RWPE2 (cell line): ENCODE measurements at regions not wholly inside any gene's neighbourhood (a gene's known extent, or its start where the extent isn't known, plus 50 kb on each side); places are given as distances from the start of the nearest gene placed in this dataset.

Source experiments
- ATAC-seq: fragments of 200-7000 bp; cut with Tn5 transposase; 3 replicates; pipeline ENCODE4 v1.9.1; 2021; ENCODE audit warnings: low read depth
- DNase-seq: peaks from one replicate; pipeline ENCODE4 v3.0.0-alpha.2; 2020; ENCODE audit warnings: low spot score
- H3K27ac ChIP-seq: fragments of 450-650 bp; 2 replicates; pipeline ENCODE4 v1.5.1; 2017; ENCODE audit warnings: mild to moderate bottlenecking; ENCODE audit not compliant: poor library complexity, severe bottlenecking
- H3K27me3 ChIP-seq: fragments of 250-450 bp; sonication (Bioruptor Pico); 2 replicates; pipeline ENCODE4 v1.5.1; 2021; ENCODE audit warnings: mild to moderate bottlenecking, moderate library complexity; ENCODE audit not compliant: insufficient read depth, poor library complexity, severe bottlenecking
- H3K36me3 ChIP-seq: fragments of 250-450 bp; sonication (Bioruptor Pico); 2 replicates; pipeline ENCODE4 v1.5.1; 2020; ENCODE audit warnings: low read depth, mild to moderate bottlenecking, moderate library complexity
- H3K4me1 ChIP-seq: fragments of 250-450 bp; sonication (Bioruptor Pico); 2 replicates; pipeline ENCODE4 v1.5.1; 2021; ENCODE audit warnings: mild to moderate bottlenecking, moderate library complexity; ENCODE audit not compliant: insufficient read depth, poor library complexity, severe bottlenecking
- H3K4me3 ChIP-seq: fragments of 250-450 bp; sonication (Bioruptor Pico); 2 replicates; pipeline ENCODE4 v1.5.1; 2021; ENCODE audit warnings: mild to moderate bottlenecking, moderate library complexity; ENCODE audit not compliant: severe bottlenecking
- H3K9me3 ChIP-seq: fragments of 250-450 bp; sonication (Bioruptor Pico); 2 replicates; pipeline ENCODE4 v1.5.1; 2021; ENCODE audit warnings: mild to moderate bottlenecking, moderate library complexity; ENCODE audit not compliant: severe bottlenecking
- CTCF ChIP-seq: fragments of 450-650 bp; IDR thresholded peaks from one replicate; pipeline ENCODE4 v1.5.1; 2017; ENCODE audit warnings: mild to moderate bottlenecking, moderate library complexity; ENCODE audit not compliant: poor library complexity, severe bottlenecking

GRCh38 chr6:8238773-8239683 lies 136.7 kb upstream of the EEF1E1 start:
- no peak for DNase-seq

DNA sequence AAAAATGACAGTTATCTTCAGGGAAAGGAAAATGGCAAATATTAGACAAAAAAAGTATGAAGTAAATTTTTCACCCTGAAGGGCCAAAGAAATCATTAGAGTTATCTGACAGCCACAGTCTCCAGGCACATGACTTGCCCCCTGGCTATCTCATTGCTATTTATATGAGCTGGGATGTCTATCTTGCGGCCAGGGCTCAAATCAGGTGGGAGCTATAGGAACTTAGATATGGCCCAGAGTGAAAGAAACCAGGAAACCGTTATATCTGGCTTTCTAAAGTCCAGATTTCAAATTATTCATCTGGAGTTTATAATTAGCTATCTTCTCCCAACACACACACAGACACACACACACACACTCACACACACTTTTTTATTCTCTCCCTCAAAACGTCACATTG lies 135.3 kb upstream of the EEF1E1 start:
- ATAC-seq = no peak
- Histone ChIP-seq H3K4me3 (no peak overlapping the region), H3K36me3 (no peaks in the 10 kb centered on the region), H3K27me3 (no peaks in the 10 kb centered on the region), H3K4me1 (no peaks in the 10 kb centered on the region), H3K9me3 (no peaks in the 10 kb centered on the region), H3K27ac (no peak overlapping the region)
- DNase-seq = no peak
- no peak for TF ChIP-seq CTCF

More at GRCh38 chr6:8238773-8239683, 136.7 kb upstream of the EEF1E1 start:
- Histone ChIP-seq H3K27me3 (no peaks in the 10 kb centered on the region), H3K9me3 (no peaks in the 10 kb centered on the region), H3K27ac (no peak overlapping the region), H3K4me1 (no peaks in the 10 kb centered on the region), H3K4me3 (no peak overlapping the region), H3K36me3 (no peaks in the 10 kb centered on the region)
- no peak for TF ChIP-seq CTCF
- no peak for ATAC-seq

GRCh38 chr6:8236956-8237355 lies 134.6 kb upstream of the EEF1E1 start:
- no peak overlapping the region for H3K4me3 ChIP-seq
- no peak overlapping the region for H3K27ac ChIP-seq
- H3K36me3 ChIP-seq = no peaks in the 10 kb centered on the region
- H3K4me1 ChIP-seq = no peaks in the 10 kb centered on the region
- DNase-seq (no peak), ATAC-seq (no peak)
- TF ChIP-seq CTCF = no peak
- H3K9me3 ChIP-seq = no peaks in the 10 kb centered on the region
- H3K27me3 ChIP-seq = no peaks in the 10 kb centered on the region

- DNase-seq (no peak), ATAC-seq (no peak)
- H3K27ac ChIP-seq = no peak overlapping the region
- H3K9me3 ChIP-seq = no peaks in the 10 kb centered on the region
- H3K4me3 ChIP-seq = no peak overlapping the region
- no peak for TF ChIP-seq CTCF
- no peaks in the 10 kb centered on the region for H3K36me3 ChIP-seq
- H3K27me3 ChIP-seq = no peaks in the 10 kb centered on the region
- H3K4me1 ChIP-seq = no peaks in the 10 kb centered on the region
Measured at GRCh38 chr6:8234321-8234720, 132.0 kb upstream of the EEF1E1 start.

GRCh38 chr6:8231956-8232355 lies 129.6 kb upstream of the EEF1E1 start:
- TF ChIP-seq CTCF = no peak
- no peaks in the 10 kb centered on the region for H3K9me3 ChIP-seq

More at GRCh38 chr6:8231956-8232355, 129.6 kb upstream of the EEF1E1 start:
- ATAC-seq (no peak), DNase-seq (no peak)
- Histone ChIP-seq H3K27me3 (no peaks in the 10 kb centered on the region), H3K36me3 (no peaks in the 10 kb centered on the region), H3K27ac (no peak overlapping the region), H3K4me3 (no peak overlapping the region), H3K4me1 (no peaks in the 10 kb centered on the region)
